ENCODE measurements at regions not wholly inside any gene's neighbourhood (a gene's known extent, or its start where the extent isn't known, plus 50 kb on each side); places are given as distances from the start of the nearest gene placed in this dataset.
"Not testable (repeated sequence)": the region's sequence is repeated elsewhere in the genome, so short reads cannot be mapped to it uniquely, and the experiment has no call there.

GRCh38 chr10:4249841-4250586 is 465.0 kb upstream of the KLF6 start:
- DNase-seq: no peak

DNA sequence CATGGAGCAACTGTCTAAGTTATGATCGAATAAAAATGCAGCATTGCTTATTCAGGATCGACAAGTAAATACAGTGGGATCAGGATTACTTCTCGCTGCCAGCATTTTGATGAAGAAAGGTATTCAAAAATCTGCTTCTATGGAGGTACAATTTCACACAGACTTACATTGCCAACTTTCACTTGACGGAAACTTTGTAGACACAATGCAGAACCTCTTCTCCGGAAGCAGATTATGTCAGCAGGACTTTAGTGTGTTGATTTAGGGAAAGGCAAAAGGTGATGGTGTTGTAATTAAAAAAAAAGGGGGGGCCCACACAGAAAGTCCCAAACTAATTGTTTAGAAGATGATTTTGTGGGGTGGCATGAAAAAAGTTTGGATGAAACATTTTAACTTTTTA is 462.4 kb upstream of the KLF6 start:
- no peak for DNase-seq

DNA sequence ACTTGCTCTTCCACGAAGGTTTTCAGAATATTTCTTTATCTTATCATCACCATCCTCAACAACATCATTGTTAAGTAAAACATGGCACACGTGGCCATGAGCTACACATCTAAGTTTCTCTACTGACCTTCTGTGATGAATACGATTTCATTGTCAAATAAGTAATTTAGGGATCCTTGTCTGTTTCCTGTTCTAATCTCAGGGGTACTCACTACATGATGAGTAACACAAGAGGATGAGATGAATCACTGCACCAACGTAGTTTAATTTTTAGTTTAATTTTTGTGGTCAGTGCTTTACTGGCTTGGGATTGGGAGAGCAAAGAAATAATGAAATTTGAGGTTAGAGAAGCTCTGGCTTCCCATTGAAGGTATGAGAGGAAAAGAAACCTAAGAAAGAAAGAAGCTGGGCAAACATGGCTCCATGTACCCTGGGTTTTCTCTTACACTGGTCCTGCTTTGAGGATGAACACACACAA is 461.9 kb upstream of the KLF6 start:
- no peak for DNase-seq

GRCh38 chr10:4243651-4244050 is 458.6 kb upstream of the KLF6 start:
- DNase-seq: no peak

DNA sequence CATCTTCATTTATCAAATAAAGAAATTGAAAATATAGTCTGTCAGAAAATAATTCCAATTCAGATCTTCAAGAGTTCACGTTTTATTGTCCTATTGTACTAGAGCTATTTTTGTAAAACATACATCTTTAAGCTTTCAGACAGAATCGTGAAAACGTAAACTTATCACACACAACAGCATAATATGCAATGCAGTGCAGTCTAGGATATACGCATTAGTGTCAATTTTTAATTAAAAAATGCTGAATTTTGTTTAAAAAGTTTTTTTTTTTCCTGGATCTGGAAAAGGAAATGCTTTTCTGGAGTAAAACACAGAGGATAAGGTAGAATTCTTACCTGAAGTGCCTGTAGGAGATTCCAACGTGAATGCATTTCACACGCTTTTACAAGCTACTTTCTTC is 458.2 kb upstream of the KLF6 start:
- no peak for DNase-seq

DNA sequence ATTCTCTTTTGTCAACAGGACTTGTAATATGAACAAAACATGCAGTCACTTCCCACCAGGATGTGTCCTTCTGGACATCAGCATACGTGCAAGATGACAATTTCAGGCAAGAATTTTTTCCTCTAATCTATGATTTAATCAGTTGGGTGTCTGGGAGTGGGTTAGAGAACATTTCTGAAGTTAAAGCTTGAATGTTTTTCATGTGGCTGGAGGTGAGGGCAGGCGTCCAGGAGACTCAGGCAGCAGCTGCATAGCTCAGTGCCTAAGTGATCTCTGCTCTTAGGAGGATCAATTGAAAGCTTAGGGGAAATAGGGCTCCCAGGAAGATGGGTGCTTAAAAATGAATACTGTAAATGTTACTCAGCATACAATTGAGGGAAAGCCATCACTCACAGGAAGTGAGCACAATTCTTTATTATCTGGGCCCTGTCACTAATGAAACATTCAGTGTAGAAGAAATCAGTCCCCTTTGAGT is 457.6 kb upstream of the KLF6 start:
- peak; percentile 18 for DNase-seq

DNA sequence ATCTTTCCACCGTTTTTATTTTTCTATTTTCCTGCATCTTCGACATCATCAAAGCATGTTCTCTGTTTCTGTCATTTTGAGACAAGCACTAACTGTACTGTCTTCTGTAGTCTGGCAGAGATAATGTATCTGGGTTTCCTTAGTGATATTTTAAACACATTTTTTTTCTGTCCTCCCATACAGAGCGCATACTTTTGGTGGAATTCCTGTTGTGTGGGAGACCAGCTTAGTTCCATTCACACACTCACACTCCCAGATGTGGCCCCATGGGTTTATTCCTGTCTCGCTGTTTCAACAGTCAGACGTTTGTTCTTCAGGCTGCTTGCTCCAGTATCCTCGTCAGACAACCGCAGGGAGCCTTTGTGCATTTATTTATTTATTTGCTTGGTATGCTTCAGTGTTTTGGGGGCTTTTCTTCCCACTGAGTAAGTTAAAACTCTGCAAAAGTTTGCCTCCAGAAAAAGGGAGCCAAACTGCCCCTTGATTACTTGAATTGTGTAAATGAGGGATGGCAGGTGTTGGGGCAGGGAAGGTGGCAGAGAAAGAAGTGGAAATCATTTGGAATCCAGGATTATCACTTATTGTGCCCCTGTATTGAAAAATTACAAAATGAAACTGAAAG is 456.8 kb upstream of the KLF6 start:
- no peak for DNase-seq

DNA sequence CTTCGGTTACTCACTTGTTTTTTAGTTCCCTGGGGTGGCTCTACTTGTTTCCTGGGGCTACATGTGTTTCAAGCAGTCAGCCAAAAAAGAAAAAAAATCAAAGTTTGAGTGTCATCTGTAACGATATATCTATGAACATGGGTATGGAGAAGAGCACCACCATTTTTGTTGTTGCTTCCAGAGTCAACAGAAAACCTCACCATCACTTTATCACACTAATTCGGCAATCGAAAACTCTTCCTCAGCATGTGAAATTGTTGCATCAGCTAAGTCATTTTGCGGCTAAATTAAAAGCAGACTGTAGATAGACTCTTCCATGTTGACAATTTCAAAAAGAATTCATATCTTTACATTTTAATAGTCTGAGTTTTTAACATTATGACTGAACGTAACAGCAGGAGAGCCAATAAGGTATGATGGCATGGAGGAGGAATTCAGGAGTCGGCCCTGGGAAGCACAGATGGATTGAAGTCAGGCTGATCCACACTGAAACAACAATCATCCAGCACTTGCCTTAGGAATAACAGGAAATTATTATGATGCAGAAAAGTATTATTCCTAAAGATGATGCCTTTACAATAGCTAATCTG is 455.7 kb upstream of the KLF6 start:
- DNase-seq: no peak

- DNase-seq: no peak
These were observed 454.2 kb upstream of the KLF6 start for GRCh38 chr10:4239186-4239585.

DNA sequence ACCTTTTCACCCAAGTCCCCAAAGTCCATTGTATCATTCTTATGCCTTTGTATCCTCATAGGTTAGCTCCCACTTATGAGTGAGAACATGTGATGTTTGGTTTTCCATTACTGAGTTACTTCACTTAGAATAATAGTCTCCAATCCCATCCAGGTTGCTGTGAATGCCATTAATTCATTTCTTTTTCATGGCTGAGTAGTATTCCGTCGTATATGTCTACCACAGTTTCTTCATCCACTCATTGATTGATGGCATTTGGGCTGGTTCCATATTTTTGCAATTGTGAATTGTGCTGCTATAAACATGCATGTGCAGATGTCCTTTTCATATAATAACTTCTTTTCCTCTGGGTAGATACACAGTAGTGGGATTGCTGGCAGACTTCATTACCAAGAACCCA is 451.9 kb upstream of the KLF6 start:
- DNase-seq: not testable (repeated sequence)

GRCh38 chr10:4234661-4235060 is 449.7 kb upstream of the KLF6 start:
- no peak for DNase-seq

GRCh38 chr10:4231439-4231838 is 446.4 kb upstream of the KLF6 start:
- no peak for DNase-seq

DNA sequence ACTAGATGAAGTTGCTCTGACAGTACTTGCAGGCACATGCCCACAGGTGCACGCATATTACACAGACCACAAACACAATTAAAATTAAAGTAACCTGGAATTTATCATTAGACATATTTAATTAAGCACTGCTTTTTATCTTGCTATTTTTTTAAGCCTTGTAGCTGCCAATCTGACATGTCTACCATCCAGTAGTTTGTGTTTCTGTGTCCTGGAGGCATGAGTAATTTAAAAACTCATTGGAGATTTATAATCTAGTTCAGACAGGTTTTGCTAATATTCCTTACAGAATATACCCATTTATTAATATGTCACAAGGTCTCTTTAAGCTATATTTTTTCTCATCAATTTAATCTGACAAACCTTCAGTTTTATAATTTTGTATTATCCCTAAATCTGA is 445.0 kb upstream of the KLF6 start:
- no peak for DNase-seq

DNA sequence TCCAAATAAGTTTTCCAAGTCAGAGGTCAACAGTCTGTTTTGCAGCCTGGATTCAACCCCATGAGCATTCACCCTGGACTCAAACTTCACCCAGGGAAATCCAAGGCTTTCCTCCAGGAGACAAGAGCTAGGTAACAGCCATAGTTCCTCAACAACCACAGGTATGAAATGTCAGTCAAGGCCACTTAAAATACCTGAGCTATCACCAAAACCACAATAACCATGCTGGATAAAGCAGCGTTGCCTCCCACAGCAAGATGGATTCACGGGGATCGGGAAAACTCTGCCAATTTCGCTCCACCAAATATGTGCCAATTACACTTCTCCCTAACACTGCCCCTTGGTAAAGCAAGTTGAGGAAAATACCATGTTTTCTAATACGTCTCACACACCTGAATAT is 444.1 kb upstream of the KLF6 start:
- DNase-seq: no peak

GRCh38 chr10:4227586-4227985 is 442.6 kb upstream of the KLF6 start:
- no peak for DNase-seq

GRCh38 chr10:4226941-4227540 is 442.0 kb upstream of the KLF6 start:
- DNase-seq: no peak

- no peak for DNase-seq
These were observed 439.2 kb upstream of the KLF6 start for GRCh38 chr10:4224178-4224577.

DNA sequence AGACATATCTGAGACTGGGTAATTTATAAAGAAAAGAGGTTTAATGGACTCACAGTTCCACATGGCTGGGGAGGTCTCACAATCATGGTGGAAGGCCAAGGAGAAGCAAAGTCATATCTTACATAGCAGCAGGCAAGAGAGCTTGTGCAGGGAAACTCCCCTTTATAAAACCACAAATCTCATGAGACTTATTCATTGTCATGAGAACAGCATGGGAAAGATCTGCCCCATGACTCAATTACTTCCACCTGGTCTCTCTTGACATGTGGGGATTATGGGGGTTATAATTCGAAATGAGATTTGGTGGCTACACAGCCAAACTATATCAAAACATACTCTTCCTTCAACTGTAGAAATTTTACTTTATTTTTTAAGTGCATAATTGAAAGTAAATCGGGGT is 436.3 kb upstream of the KLF6 start:
- not testable (repeated sequence) for DNase-seq

- DNase-seq: no peak
These were observed 434.9 kb upstream of the KLF6 start for GRCh38 chr10:4219901-4220300.

GRCh38 chr10:4217653-4218052 is 432.6 kb upstream of the KLF6 start:
- DNase-seq: no peak

GRCh38 chr10:4217187-4217586 is 432.2 kb upstream of the KLF6 start:
- DNase-seq: no peak

- DNase-seq: no peak
These were observed 431.7 kb upstream of the KLF6 start for GRCh38 chr10:4216726-4217125.

DNA sequence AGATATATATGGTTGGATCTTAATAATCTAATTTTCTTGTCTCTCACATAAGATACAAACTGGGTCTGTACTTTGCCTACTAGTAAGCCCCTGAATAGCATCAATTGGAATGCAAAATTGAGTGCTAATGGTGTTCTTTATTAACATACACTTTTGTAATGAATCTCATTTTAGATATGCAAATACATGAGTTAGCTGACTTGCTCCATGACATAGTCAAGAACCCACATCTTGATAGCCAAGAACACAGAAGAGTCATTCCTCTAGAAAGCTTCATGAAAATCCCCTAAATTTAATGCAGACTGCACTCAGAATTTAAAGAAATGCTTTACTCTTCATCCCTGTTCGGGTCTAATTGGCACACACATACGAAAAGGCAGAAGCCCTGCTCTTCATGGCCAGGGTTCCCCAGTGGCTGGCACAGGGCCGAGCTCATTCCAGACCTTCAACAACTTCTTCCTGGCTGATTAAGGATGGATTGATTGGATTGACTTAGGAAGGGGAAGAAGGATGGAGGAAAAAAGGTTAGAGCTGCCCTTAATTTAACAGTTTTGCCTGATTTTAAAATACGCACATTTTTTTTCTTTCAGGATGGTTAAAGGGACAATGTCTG is 431.1 kb upstream of the KLF6 start:
- DNase-seq: no peak

Measured in NCI-H1092 treated with DMSO at 0.1 percent for 48 hours (cell line).